HG02759 (cell line): ENCODE measurements at regions not wholly inside any gene's neighbourhood (a gene's known extent, or its start where the extent isn't known, plus 50 kb on each side); places are given as distances from the start of the nearest gene placed in this dataset.
"Not testable (repeated sequence)": the region's sequence is repeated elsewhere in the genome, so short reads cannot be mapped to it uniquely, and the experiment has no call there.

ENCODE experiments used
- ATAC-seq: cut with Tn5 transposase; IDR thresholded peaks from one replicate; pipeline ENCODE4 v1.9.1; 2021; ENCODE audit warnings: mild to moderate bottlenecking, moderate library complexity; ENCODE audit not compliant: unreplicated experiment

GRCh38 chr3:166263460-166263859, 426.2 kb upstream of the BCHE start:
- no peak for ATAC-seq

- not testable (repeated sequence) for ATAC-seq
These were observed 421.1 kb upstream of the BCHE start for GRCh38 chr3:166258293-166258850.

GRCh38 chr3:166257715-166258114, 420.5 kb upstream of the BCHE start:
- no peak for ATAC-seq

- no peak for ATAC-seq
These were observed 411.6 kb upstream of the BCHE start for GRCh38 chr3:166248784-166249183.

- ATAC-seq, result no peak
These were observed 406.3 kb upstream of the BCHE start for GRCh38 chr3:166243511-166243910.

GRCh38 chr3:166223120-166223519, 385.9 kb upstream of the BCHE start:
- ATAC-seq, result no peak

- no peak for ATAC-seq
These were observed 374.2 kb upstream of the BCHE start for GRCh38 chr3:166211451-166211850.

- no peak for ATAC-seq
These were observed 372.5 kb upstream of the BCHE start for GRCh38 chr3:166209701-166210100.

GRCh38 chr3:166205158-166205557, 367.9 kb upstream of the BCHE start:
- ATAC-seq, result no peak

- no peak for ATAC-seq
These were observed 364.3 kb upstream of the BCHE start for GRCh38 chr3:166201476-166201875.

GRCh38 chr3:166199491-166199890, 362.3 kb upstream of the BCHE start:
- no peak for ATAC-seq

GRCh38 chr3:166195808-166196207, 358.6 kb upstream of the BCHE start:
- ATAC-seq, result no peak

- ATAC-seq, result no peak
These were observed 354.2 kb upstream of the BCHE start for GRCh38 chr3:166191411-166191810.

GRCh38 chr3:166190360-166190759, 353.1 kb upstream of the BCHE start:
- no peak for ATAC-seq

- ATAC-seq, result no peak
These were observed 350.0 kb upstream of the BCHE start for GRCh38 chr3:166187237-166187636.

GRCh38 chr3:166186003-166186402, 348.8 kb upstream of the BCHE start:
- ATAC-seq, result no peak

GRCh38 chr3:166177130-166177529, 339.9 kb upstream of the BCHE start:
- ATAC-seq, result no peak

GRCh38 chr3:166171695-166172094, 334.5 kb upstream of the BCHE start:
- no peak for ATAC-seq

GRCh38 chr3:166169681-166170080, 332.5 kb upstream of the BCHE start:
- ATAC-seq, result no peak

- no peak for ATAC-seq
These were observed 290.7 kb upstream of the BCHE start for GRCh38 chr3:166127969-166128368.

GRCh38 chr3:166125179-166125578, 288.0 kb upstream of the BCHE start:
- ATAC-seq, result no peak

- ATAC-seq, result no peak
These were observed 286.4 kb upstream of the BCHE start for GRCh38 chr3:166123576-166123975.

GRCh38 chr3:166123088-166123487, 285.9 kb upstream of the BCHE start:
- no peak for ATAC-seq
